H1 (cell line): ENCODE measurements at regions not wholly inside any gene's neighbourhood (a gene's known extent, or its start where the extent isn't known, plus 50 kb on each side); places are given as distances from the start of the nearest gene placed in this dataset.

Experiments
- CTCF ChIA-PET: fragments of 300-600 bp; sonication (Branson Sonifier 250); formaldehyde crosslinking; loops from one replicate; lab custom pipeline; 2021; ENCODE audit not compliant: partially characterized antibody; lab: Charles Lee
- POLR2A ChIA-PET: fragments of 300-600 bp; sonication (Branson Sonifier 250); formaldehyde crosslinking; loops from one replicate; lab custom pipeline; 2021; ENCODE audit warnings: inconsistent platforms; ENCODE audit not compliant: partially characterized antibody; lab: Charles Lee
- DNase-seq, 2 experiments: peaks; one replicate each; pipeline versions ENCODE4 v3.0.0 to v3.0.0-alpha.2; 2010 to 2022; ENCODE audit warnings: low spot score in 2 of 2, low read depth in 1 of 2, mixed read lengths in 1 of 2
- FAIRE-seq: peaks from 2 replicates; lab custom pipeline; 2011; peaks lifted over from hg19 to GRCh38; lab: Jason Lieb, UNC
- H2AFZ ChIP-seq: 2 replicates; pipeline ENCODE4 v1.8.1; 2012; ENCODE audit warnings: low read length, inconsistent platforms
- H2AK5ac ChIP-seq: 2 replicates; pipeline ENCODE4 v1.6.1; 2013; ENCODE audit warnings: low read depth, low read length
- H2BK120ac ChIP-seq: replicated peaks from 2 replicates; pipeline ENCODE3; 2013; ENCODE audit warnings: low read depth, low read length, inconsistent platforms
- H2BK12ac ChIP-seq: 2 replicates; pipeline ENCODE4 v1.6.1; 2013; ENCODE audit warnings: low read depth, low read length
- H2BK15ac ChIP-seq: 2 replicates; pipeline ENCODE4 v1.6.1; 2013; ENCODE audit warnings: low read length
- H2BK20ac ChIP-seq: 2 replicates; pipeline ENCODE4 v1.6.1; 2013; ENCODE audit warnings: low read length
- H2BK5ac ChIP-seq: 2 replicates; pipeline ENCODE4 v1.6.1; 2013; ENCODE audit warnings: low read depth, low read length
- H3K14ac ChIP-seq: 2 replicates; pipeline ENCODE4 v1.6.1; 2013; ENCODE audit warnings: inconsistent platforms; ENCODE audit not compliant: insufficient read length
- H3K18ac ChIP-seq: 2 replicates; pipeline ENCODE4 v1.6.1; 2013; ENCODE audit warnings: low read length; ENCODE audit errors: extremely low read depth
- H3K23ac ChIP-seq: 2 replicates; pipeline ENCODE4 v1.6.1; 2013; ENCODE audit warnings: inconsistent platforms; ENCODE audit not compliant: insufficient read length
- H3K23me2 ChIP-seq: 2 replicates; pipeline ENCODE4 v1.6.1; 2013; ENCODE audit warnings: low read depth, low read length
- H3K27ac ChIP-seq: 2 replicates; pipeline ENCODE4 v1.6.1; 2011; ENCODE audit warnings: low read depth, low read length, inconsistent platforms
- H3K27me3 ChIP-seq, 4 experiments: replicated peaks in 1 of 4; 1 replicate in 1 of 4; 2 replicates in 3 of 4; pipeline versions ENCODE4 v1.6.1 to v1.8.1; 2011 to 2013; ENCODE audit warnings: low read length in 3 of 4, mild to moderate bottlenecking in 3 of 4, inconsistent platforms in 2 of 4, mixed read lengths in 2 of 4, moderate library complexity in 1 of 4; ENCODE audit not compliant: control insufficient read depth in 3 of 4, insufficient read depth in 3 of 4; ENCODE audit errors: extremely low read depth in 1 of 4
- H3K36me3 ChIP-seq, 4 experiments: 2 replicates each; pipeline versions ENCODE4 v1.6.1 to v1.8.1; 2011 to 2013; ENCODE audit warnings: mild to moderate bottlenecking in 4 of 4, low read length in 3 of 4, moderate library complexity in 2 of 4, control low read depth in 1 of 4, inconsistent platforms in 1 of 4; ENCODE audit not compliant: insufficient read depth in 4 of 4, control insufficient read depth in 2 of 4
- H3K4ac ChIP-seq: replicated peaks from 2 replicates; pipeline ENCODE3; 2013; ENCODE audit warnings: low read length, low read depth, mixed read lengths, inconsistent platforms; ENCODE audit not compliant: insufficient read length
- H3K4me1 ChIP-seq, 4 experiments: replicated peaks in 1 of 4; 1 replicate in 1 of 4; 2 replicates in 3 of 4; pipeline versions ENCODE4 v1.6.1 to v1.8.1; 2011 to 2013; ENCODE audit warnings: low read length in 3 of 4, inconsistent platforms in 2 of 4, mixed read lengths in 1 of 4; ENCODE audit not compliant: insufficient read depth in 4 of 4, control insufficient read depth in 3 of 4
- H3K4me2 ChIP-seq, 2 experiments: 2 replicates each; pipeline versions ENCODE4 v1.6.1 to v1.8.1; 2011 to 2013; ENCODE audit warnings: low read depth in 2 of 2, low read length in 2 of 2, control low read depth in 1 of 2, inconsistent platforms in 1 of 2, mild to moderate bottlenecking in 1 of 2; ENCODE audit not compliant: insufficient read depth in 1 of 2
- H3K4me3 ChIP-seq, 4 experiments: fragments of 200-600, 300-600 bp in 1 of 4; sonication (generic), shearing (Covaris generic), sonication (Bioruptor Twin) in 1 of 4; 2 replicates each; pipeline versions ENCODE4 v1.5.1 to v1.8.1; 2011 to 2016; ENCODE audit warnings: low read length in 4 of 4, low read depth in 3 of 4, control low read depth in 2 of 4, inconsistent platforms in 2 of 4, mild to moderate bottlenecking in 2 of 4, mixed read lengths in 1 of 4, moderate library complexity in 1 of 4; ENCODE audit not compliant: insufficient read depth in 2 of 4; ENCODE audit errors: extremely low read depth in 1 of 4
- H3K56ac ChIP-seq: replicated peaks from 2 replicates; pipeline ENCODE3; 2013; ENCODE audit warnings: low read depth, mild to moderate bottlenecking, mixed read lengths, low read length, inconsistent platforms; ENCODE audit not compliant: insufficient read length
- H3K79me1 ChIP-seq: 2 replicates; pipeline ENCODE4 v1.6.1; 2013; ENCODE audit warnings: low read depth, low read length, control low read depth
- H3K79me2 ChIP-seq, 2 experiments: 2 replicates each; pipeline versions ENCODE4 v1.6.1 to v1.8.1; 2012 to 2013; ENCODE audit warnings: low read length in 2 of 2, mild to moderate bottlenecking in 2 of 2, inconsistent platforms in 1 of 2; ENCODE audit not compliant: insufficient read depth in 2 of 2, control insufficient read depth in 1 of 2
- H3K9ac ChIP-seq, 4 experiments: replicated peaks in 1 of 4; 1 replicate in 1 of 4; 2 replicates in 3 of 4; pipeline versions ENCODE4 v1.6.1 to v1.8.1; 2011 to 2013; ENCODE audit warnings: low read depth in 3 of 4, low read length in 3 of 4, control low read depth in 2 of 4, mild to moderate bottlenecking in 2 of 4, moderate library complexity in 2 of 4, inconsistent platforms in 1 of 4; ENCODE audit errors: extremely low read depth in 1 of 4
- H3K9me3 ChIP-seq, 2 experiments: 2 replicates each; pipeline versions ENCODE4 v1.6.1 to v1.8.1; 2012 to 2013; ENCODE audit warnings: mild to moderate bottlenecking in 2 of 2, moderate library complexity in 2 of 2, control low read depth in 1 of 2, inconsistent platforms in 1 of 2, low read depth in 1 of 2, low read length in 1 of 2, mixed read lengths in 1 of 2; ENCODE audit not compliant: insufficient read depth in 2 of 2
- H4K20me1 ChIP-seq, 2 experiments: replicated peaks in 1 of 2; 2 replicates each; pipeline versions ENCODE3 to v1.8.1; 2011 to 2013; ENCODE audit warnings: inconsistent platforms in 2 of 2, low read length in 2 of 2, mild to moderate bottlenecking in 1 of 2; ENCODE audit not compliant: insufficient read depth in 2 of 2, control insufficient read depth in 1 of 2
- H4K5ac ChIP-seq: 2 replicates; pipeline ENCODE4 v1.6.1; 2013; ENCODE audit warnings: low read length, low read depth, mixed read lengths, inconsistent platforms; ENCODE audit not compliant: insufficient read length
- H4K8ac ChIP-seq: 2 replicates; pipeline ENCODE4 v1.8.0; 2013; ENCODE audit warnings: mild to moderate bottlenecking, moderate library complexity, low read length, inconsistent platforms; ENCODE audit not compliant: insufficient read depth; ENCODE audit errors: extremely low read depth
- H4K91ac ChIP-seq: replicated peaks from 2 replicates; pipeline ENCODE3; 2013; ENCODE audit warnings: low read length, mixed read lengths, inconsistent platforms; ENCODE audit not compliant: insufficient read length
- RBBP5 ChIP-seq: IDR thresholded peaks from 2 replicates; pipeline ENCODE4 v1.7.1; 2012; ENCODE audit warnings: low read depth, mild to moderate bottlenecking, inconsistent platforms, low read length, moderate library complexity, borderline replicate concordance
- WGBS, 2 experiments: shearing (Covaris generic) in 1 of 2; methylation state at CpG; one replicate each; pipeline versions ENCODE4 v1.1.6 to v1.1.7; 2013 to 2015; ENCODE audit warnings: low lambda C conversion rate in 2 of 2, mixed read lengths in 2 of 2, inconsistent platforms in 1 of 2, low coverage in 1 of 2, missing lambda C conversion rate in 1 of 2; ENCODE audit not compliant: insufficient replicate concordance in 2 of 2, insufficient coverage in 1 of 2, insufficient read length in 1 of 2; ENCODE audit errors: extremely low coverage in 1 of 2, missing lambda C conversion rate in 1 of 2; 5-methylcytosine and 5-hydroxymethylcytosine counted together

- DNase-seq: no peak
- Histone ChIP-seq H3K23me2 (no peaks in the 10 kb centered on the region), H3K36me3 (no peaks in the 10 kb centered on the region), H3K18ac (no peak overlapping the region), H2BK15ac (no peak overlapping the region), H3K27ac (no peak overlapping the region), H3K4me1 (no peaks in the 10 kb centered on the region), H2AFZ (no peak overlapping the region), H4K20me1 (no peaks in the 10 kb centered on the region), H3K4me2 (no peak overlapping the region), H3K4ac (no peak overlapping the region), H3K79me1 (no peaks in the 10 kb centered on the region), H4K5ac (no peak overlapping the region), H3K56ac (no peak overlapping the region), H4K8ac (no peak overlapping the region), H2BK12ac (no peak overlapping the region), H3K9me3 (no peaks in the 10 kb centered on the region), H3K9ac (no peak overlapping the region), H2BK20ac (no peak overlapping the region), H3K14ac (no peak overlapping the region), H3K4me3 (no peak overlapping the region), H3K27me3 (no peaks in the 10 kb centered on the region), H3K79me2 (no peaks in the 10 kb centered on the region), H2AK5ac (no peak overlapping the region), H4K91ac (no peak overlapping the region), H2BK120ac (no peak overlapping the region), H3K23ac (no peak overlapping the region), H2BK5ac (no peak overlapping the region)
- FAIRE-seq: no peak
- 89% methylated on average over 5 of the region's 5 CpGs; no CpG with 5 or more reads in 1 of the 2 experiments for WGBS, 2 experiments
- no peak for TF ChIP-seq RBBP5
- CTCF ChIA-PET: no interaction called here
- POLR2A ChIA-PET: no interaction called here
These were observed 109.6 kb upstream of the SPOPL start for GRCh38 chr2:138391946-138392345.
